CD4-positive, CD25-positive, alpha-beta regulatory T cell (primary cell): ENCODE measurements at regions not wholly inside any gene's neighbourhood (a gene's known extent, or its start where the extent isn't known, plus 50 kb on each side); places are given as distances from the start of the nearest gene placed in this dataset.

Source experiments
- ATAC-seq, 2 donors: fragments of 150-1000 bp; cut with Tn5 transposase; one replicate each; pipeline ENCODE4 v1.10.0; 2021; ENCODE audit warnings: low read depth in 2 of 2, moderate number of reproducible peaks in 2 of 2, moderate library complexity in 1 of 2
- DNase-seq, 3 donors: peaks; one replicate each; pipeline versions ENCODE4 v3.0.0 to v3.0.0-alpha.2; 2012 to 2022; ENCODE audit warnings: mixed read lengths in 1 of 3
- H3K27ac ChIP-seq: one replicate; pipeline ENCODE4 v1.7.0; 2013; ENCODE audit warnings: mild to moderate bottlenecking, low read length; ENCODE audit not compliant: insufficient read depth, poor library complexity, severe bottlenecking
- H3K27me3 ChIP-seq: one replicate; pipeline ENCODE4 v1.7.0; 2013; ENCODE audit warnings: low read length; ENCODE audit not compliant: control insufficient read depth, insufficient read depth
- H3K36me3 ChIP-seq: one replicate; pipeline ENCODE4 v1.7.0; 2013; ENCODE audit warnings: mild to moderate bottlenecking, low read length, moderate library complexity; ENCODE audit not compliant: control insufficient read depth, insufficient read depth
- H3K4me1 ChIP-seq: 2 replicates; pipeline ENCODE4 v1.7.0; 2013; ENCODE audit warnings: mild to moderate bottlenecking, low read length; ENCODE audit not compliant: insufficient read depth, control insufficient read depth, poor library complexity, severe bottlenecking
- H3K4me3 ChIP-seq: one replicate; pipeline ENCODE4 v1.7.0; 2013; ENCODE audit warnings: low read depth, mild to moderate bottlenecking, low read length, moderate library complexity
- H3K9me3 ChIP-seq, 2 experiments: 1 replicate in 1 of 2; 2 replicates in 1 of 2; pipeline ENCODE4 v1.7.0; 2013; ENCODE audit warnings: low read length in 2 of 2, mild to moderate bottlenecking in 1 of 2, moderate library complexity in 1 of 2; ENCODE audit not compliant: control insufficient read depth in 2 of 2
- H3K27ac Mint-ChIP-seq, 3 donors: one replicate each; pipeline ENCODE4 v1.8.0; 2020 to 2022; ENCODE audit warnings: mild to moderate bottlenecking in 3 of 3, mixed read lengths in 3 of 3, moderate library complexity in 2 of 3
- H3K27me3 Mint-ChIP-seq: one replicate; pipeline ENCODE4 v1.8.0; 2022; ENCODE audit warnings: mild to moderate bottlenecking, mixed read lengths
- H3K36me3 Mint-ChIP-seq: one replicate; pipeline ENCODE4 v1.8.0; 2020; ENCODE audit warnings: mixed read lengths
- H3K4me1 Mint-ChIP-seq, 4 donors: one replicate each; pipeline ENCODE4 v1.8.0; 2020 to 2022; ENCODE audit warnings: mixed read lengths in 4 of 4, mild to moderate bottlenecking in 1 of 4
- H3K4me3 Mint-ChIP-seq, 4 donors: one replicate each; pipeline ENCODE4 v1.8.0; 2020 to 2022; ENCODE audit warnings: mild to moderate bottlenecking in 4 of 4, mixed read lengths in 4 of 4, moderate library complexity in 3 of 4
- H3K9me3 Mint-ChIP-seq, 7 donors: one replicate each; pipeline ENCODE4 v1.8.0; 2020 to 2022; ENCODE audit warnings: mixed read lengths in 7 of 7, mild to moderate bottlenecking in 3 of 7, moderate library complexity in 2 of 7

- H3K27me3 ChIP-seq, result no peaks in the 10 kb centered on the region
- H3K4me1 Mint-ChIP-seq, result no peaks in the 10 kb centered on the region
- H3K9me3 ChIP-seq, result no peaks in the 10 kb centered on the region
- no peak overlapping the region for H3K27ac Mint-ChIP-seq
- ATAC-seq (no peak), DNase-seq (no peak)
- no peak overlapping the region for H3K4me3 Mint-ChIP-seq
- no peak overlapping the region for H3K27ac ChIP-seq
- no peaks in the 10 kb centered on the region for H3K9me3 Mint-ChIP-seq
- H3K36me3 ChIP-seq, result no peaks in the 10 kb centered on the region
- H3K4me3 ChIP-seq, result no peak overlapping the region
- no peaks in the 10 kb centered on the region for H3K36me3 Mint-ChIP-seq
- H3K4me1 ChIP-seq, result no peaks in the 10 kb centered on the region
- H3K27me3 Mint-ChIP-seq, result no peaks in the 10 kb centered on the region
These were observed 67.9 kb downstream of the TTLL2 start for GRCh38 chr6:167392631-167393316.

GRCh38 chr6:167393731-167394130 is 68.8 kb downstream of the TTLL2 start:
- no peaks in the 10 kb centered on the region for H3K9me3 Mint-ChIP-seq
- H3K4me1 Mint-ChIP-seq, result no peaks in the 10 kb centered on the region
- H3K27me3 Mint-ChIP-seq, result no peaks in the 10 kb centered on the region
- no peaks in the 10 kb centered on the region for H3K27me3 ChIP-seq
- no peak overlapping the region for H3K4me3 ChIP-seq
- H3K36me3 ChIP-seq, result no peaks in the 10 kb centered on the region
- no peak overlapping the region for H3K27ac ChIP-seq
- no peaks in the 10 kb centered on the region for H3K36me3 Mint-ChIP-seq
- no peak overlapping the region for H3K4me3 Mint-ChIP-seq
- no peaks in the 10 kb centered on the region for H3K4me1 ChIP-seq
- no peak for ATAC-seq
- H3K9me3 ChIP-seq, result no peaks in the 10 kb centered on the region
- DNase-seq, result no peak
- no peak overlapping the region for H3K27ac Mint-ChIP-seq

DNA sequence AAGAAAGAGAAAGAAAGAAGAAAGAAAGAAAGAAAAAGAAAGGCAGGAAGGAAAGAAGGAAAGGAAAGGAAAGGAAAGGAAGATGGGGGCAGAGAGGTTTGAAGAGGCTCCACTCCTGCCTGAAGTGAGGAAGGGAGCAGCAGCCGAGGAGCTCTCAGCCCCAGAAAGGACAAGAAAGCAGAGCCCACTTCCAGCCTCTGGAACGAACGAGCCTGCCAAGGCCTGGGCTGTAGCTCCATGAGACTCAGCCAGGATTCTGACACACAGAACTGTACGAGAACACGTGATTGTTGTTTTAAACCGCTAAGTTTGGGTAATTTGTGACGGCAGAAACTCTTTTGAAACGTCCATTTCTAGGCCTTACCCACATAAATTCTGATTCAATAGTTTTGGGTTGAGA is 69.5 kb downstream of the TTLL2 start:
- no peaks in the 10 kb centered on the region for H3K9me3 ChIP-seq
- ATAC-seq (no peak), DNase-seq (no peak)
- no peaks in the 10 kb centered on the region for H3K36me3 ChIP-seq
- Mint-ChIP-seq H3K4me1 (no peaks in the 10 kb centered on the region), H3K36me3 (no peaks in the 10 kb centered on the region), H3K9me3 (no peaks in the 10 kb centered on the region), H3K27ac (no peak overlapping the region), H3K4me3 (no peak overlapping the region), H3K27me3 (no peaks in the 10 kb centered on the region)
- no peak overlapping the region for H3K4me3 ChIP-seq
- no peaks in the 10 kb centered on the region for H3K4me1 ChIP-seq
- H3K27me3 ChIP-seq, result no peaks in the 10 kb centered on the region
- H3K27ac ChIP-seq, result no peak overlapping the region

- no peak overlapping the region for H3K27ac ChIP-seq
- H3K4me1 ChIP-seq, result no peaks in the 10 kb centered on the region
- Mint-ChIP-seq H3K27ac (no peak overlapping the region), H3K4me1 (no peaks in the 10 kb centered on the region), H3K9me3 (no peaks in the 10 kb centered on the region), H3K27me3 (no peaks in the 10 kb centered on the region), H3K36me3 (no peaks in the 10 kb centered on the region), H3K4me3 (no peak overlapping the region)
- no peaks in the 10 kb centered on the region for H3K9me3 ChIP-seq
- H3K36me3 ChIP-seq, result no peaks in the 10 kb centered on the region
- no peaks in the 10 kb centered on the region for H3K27me3 ChIP-seq
- DNase-seq (no peak), ATAC-seq (no peak)
- no peak overlapping the region for H3K4me3 ChIP-seq
These were observed 69.9 kb downstream of the TTLL2 start for GRCh38 chr6:167394820-167395219.

DNA sequence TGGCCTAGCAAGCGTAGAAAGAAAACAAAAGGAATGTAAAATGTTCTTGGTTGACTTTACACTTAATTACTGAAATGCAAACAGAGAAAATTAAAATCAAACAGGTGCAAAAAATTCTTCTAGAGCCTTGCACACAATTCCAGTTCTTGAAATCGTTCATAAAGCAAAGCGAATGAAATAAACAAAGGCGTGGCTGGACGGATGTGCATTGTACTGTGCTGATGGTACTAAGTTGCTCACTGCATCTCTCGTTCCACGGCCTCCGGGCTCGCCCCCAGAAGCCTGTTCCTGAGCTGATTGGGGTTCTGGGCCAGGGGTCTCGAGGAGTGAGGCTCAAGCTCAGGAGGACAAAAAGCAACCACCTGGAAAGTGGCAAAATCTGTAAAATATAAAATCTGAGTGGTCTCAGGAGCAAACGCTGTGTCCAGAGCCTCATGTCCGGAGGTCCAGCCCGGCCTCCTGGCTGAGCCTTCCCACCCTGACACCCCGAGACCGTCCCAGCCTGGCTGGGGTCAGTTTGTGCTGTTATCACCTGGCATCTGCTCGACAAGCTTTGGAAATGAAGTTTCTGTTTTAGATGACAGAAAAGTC is 71.3 kb downstream of the TTLL2 start:
- H3K9me3 ChIP-seq, result no peaks in the 10 kb centered on the region
- H3K36me3 Mint-ChIP-seq, result no peaks in the 10 kb centered on the region
- ATAC-seq (no peak), DNase-seq (no peak)
- no peaks in the 10 kb centered on the region for H3K27me3 Mint-ChIP-seq
- no peak overlapping the region for H3K27ac ChIP-seq
- H3K4me1 ChIP-seq, result no peaks in the 10 kb centered on the region
- H3K36me3 ChIP-seq, result no peaks in the 10 kb centered on the region
- H3K27me3 ChIP-seq, result no peaks in the 10 kb centered on the region
- no peak overlapping the region for H3K4me3 Mint-ChIP-seq
- no peaks in the 10 kb centered on the region for H3K9me3 Mint-ChIP-seq
- H3K27ac Mint-ChIP-seq, result no peak overlapping the region
- H3K4me3 ChIP-seq, result no peak overlapping the region
- H3K4me1 Mint-ChIP-seq, result no peaks in the 10 kb centered on the region

GRCh38 chr6:167396659-167397490 is 72.0 kb downstream of the TTLL2 start:
- no peaks in the 10 kb centered on the region for H3K36me3 Mint-ChIP-seq
- no peaks in the 10 kb centered on the region for H3K27me3 Mint-ChIP-seq
- H3K4me3 ChIP-seq, result no peak overlapping the region
- no peaks in the 10 kb centered on the region for H3K4me1 Mint-ChIP-seq
- H3K4me1 ChIP-seq, result no peaks in the 10 kb centered on the region
- no peaks in the 10 kb centered on the region for H3K36me3 ChIP-seq
- H3K9me3 ChIP-seq, result no peaks in the 10 kb centered on the region
- no peaks in the 10 kb centered on the region for H3K9me3 Mint-ChIP-seq
- no peak overlapping the region for H3K4me3 Mint-ChIP-seq
- H3K27ac Mint-ChIP-seq, result no peak overlapping the region
- H3K27me3 ChIP-seq, result no peaks in the 10 kb centered on the region
- ATAC-seq (no peak), DNase-seq (no peak)
- H3K27ac ChIP-seq, result no peak overlapping the region

DNA sequence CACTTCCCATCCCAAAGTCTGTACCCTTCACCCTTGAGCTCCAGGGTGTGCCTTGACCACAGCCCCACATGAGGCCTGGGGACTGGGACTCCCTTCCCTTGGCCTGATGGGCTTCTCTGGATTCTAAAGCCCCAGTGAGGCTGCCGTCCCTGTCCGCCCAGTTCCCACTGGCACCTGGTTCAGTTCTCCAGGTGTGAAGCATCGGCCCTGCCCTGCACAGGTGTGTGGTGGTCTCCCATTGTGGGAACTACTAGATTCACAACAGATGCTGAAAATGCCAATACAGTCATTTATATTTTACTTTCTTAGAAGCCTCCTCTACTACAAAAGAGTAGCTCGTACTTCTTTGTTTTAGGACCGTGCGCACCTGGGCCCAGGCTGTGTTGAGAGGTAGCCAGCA is 72.8 kb downstream of the TTLL2 start:
- DNase-seq, result no peak
- no peak for ATAC-seq
- Mint-ChIP-seq H3K36me3 (no peaks in the 10 kb centered on the region), H3K9me3 (no peaks in the 10 kb centered on the region), H3K4me3 (no peak overlapping the region), H3K27ac (no peak overlapping the region), H3K4me1 (no peaks in the 10 kb centered on the region), H3K27me3 (no peaks in the 10 kb centered on the region)
- no peaks in the 10 kb centered on the region for H3K4me1 ChIP-seq
- H3K9me3 ChIP-seq, result no peaks in the 10 kb centered on the region
- no peak overlapping the region for H3K27ac ChIP-seq
- no peaks in the 10 kb centered on the region for H3K27me3 ChIP-seq
- H3K36me3 ChIP-seq, result no peaks in the 10 kb centered on the region
- H3K4me3 ChIP-seq, result no peak overlapping the region
